Chondrocyte (in vitro differentiated cells): ENCODE measurements at regions not wholly inside any gene's neighbourhood (a gene's known extent, or its start where the extent isn't known, plus 50 kb on each side); places are given as distances from the start of the nearest gene placed in this dataset.
A peak's percentile ranks its signal among the peaks of the same experiment; 100 is the strongest.
"Not testable (repeated sequence)": the region's sequence is repeated elsewhere in the genome, so short reads cannot be mapped to it uniquely, and the experiment has no call there.

Experiments used
- DNase-seq: peaks from one replicate; pipeline ENCODE4 v3.0.0; 2021; ENCODE audit warnings: mixed read lengths, low spot score
- H3K27ac Mint-ChIP-seq: one replicate; pipeline ENCODE4 v1.8.0; 2021; ENCODE audit warnings: mild to moderate bottlenecking, moderate library complexity, mixed read lengths; ENCODE audit not compliant: unreplicated experiment
- H3K27me3 Mint-ChIP-seq: 2 replicates; pipeline ENCODE4 v1.8.0; 2021; ENCODE audit warnings: low read depth, mixed read lengths
- H3K36me3 Mint-ChIP-seq: 2 replicates; pipeline ENCODE4 v1.8.0; 2021; ENCODE audit warnings: low read depth, mixed read lengths
- H3K4me1 Mint-ChIP-seq: 2 replicates; pipeline ENCODE4 v1.8.0; 2021; ENCODE audit warnings: low read depth, mild to moderate bottlenecking, mixed read lengths
- H3K4me3 Mint-ChIP-seq: one replicate; pipeline ENCODE4 v1.8.0; 2021; ENCODE audit warnings: mild to moderate bottlenecking, moderate library complexity, mixed read lengths; ENCODE audit not compliant: unreplicated experiment
- H3K9me3 Mint-ChIP-seq: 2 replicates; pipeline ENCODE4 v1.8.0; 2021; ENCODE audit warnings: low read depth, mixed read lengths
- TF ChIP-seq, protein P1 (sequence below): fragments of 200-600 bp; sonication (generic); IDR thresholded peaks from 2 replicates; pipeline ENCODE4 v1.5.0; 2021; ENCODE audit warnings: antibody characterized with exemption, mild to moderate bottlenecking, moderate library complexity

GRCh38 chr6:139732451-139732850 is 358.0 kb upstream of the CITED2 start:
- no peaks in the 10 kb centered on the region for H3K27me3 Mint-ChIP-seq
- H3K27ac Mint-ChIP-seq: no peak overlapping the region
- TF ChIP-seq, protein P1, sequence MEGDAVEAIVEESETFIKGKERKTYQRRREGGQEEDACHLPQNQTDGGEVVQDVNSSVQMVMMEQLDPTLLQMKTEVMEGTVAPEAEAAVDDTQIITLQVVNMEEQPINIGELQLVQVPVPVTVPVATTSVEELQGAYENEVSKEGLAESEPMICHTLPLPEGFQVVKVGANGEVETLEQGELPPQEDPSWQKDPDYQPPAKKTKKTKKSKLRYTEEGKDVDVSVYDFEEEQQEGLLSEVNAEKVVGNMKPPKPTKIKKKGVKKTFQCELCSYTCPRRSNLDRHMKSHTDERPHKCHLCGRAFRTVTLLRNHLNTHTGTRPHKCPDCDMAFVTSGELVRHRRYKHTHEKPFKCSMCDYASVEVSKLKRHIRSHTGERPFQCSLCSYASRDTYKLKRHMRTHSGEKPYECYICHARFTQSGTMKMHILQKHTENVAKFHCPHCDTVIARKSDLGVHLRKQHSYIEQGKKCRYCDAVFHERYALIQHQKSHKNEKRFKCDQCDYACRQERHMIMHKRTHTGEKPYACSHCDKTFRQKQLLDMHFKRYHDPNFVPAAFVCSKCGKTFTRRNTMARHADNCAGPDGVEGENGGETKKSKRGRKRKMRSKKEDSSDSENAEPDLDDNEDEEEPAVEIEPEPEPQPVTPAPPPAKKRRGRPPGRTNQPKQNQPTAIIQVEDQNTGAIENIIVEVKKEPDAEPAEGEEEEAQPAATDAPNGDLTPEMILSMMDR: no peak
- H3K4me1 Mint-ChIP-seq: peaks cover 8% of the 10 kb centered on the region
- peaks cover 3% of the 10 kb centered on the region for H3K36me3 Mint-ChIP-seq
- DNase-seq: no peak
- no peaks in the 10 kb centered on the region for H3K9me3 Mint-ChIP-seq
- H3K4me3 Mint-ChIP-seq: no peak overlapping the region

DNA sequence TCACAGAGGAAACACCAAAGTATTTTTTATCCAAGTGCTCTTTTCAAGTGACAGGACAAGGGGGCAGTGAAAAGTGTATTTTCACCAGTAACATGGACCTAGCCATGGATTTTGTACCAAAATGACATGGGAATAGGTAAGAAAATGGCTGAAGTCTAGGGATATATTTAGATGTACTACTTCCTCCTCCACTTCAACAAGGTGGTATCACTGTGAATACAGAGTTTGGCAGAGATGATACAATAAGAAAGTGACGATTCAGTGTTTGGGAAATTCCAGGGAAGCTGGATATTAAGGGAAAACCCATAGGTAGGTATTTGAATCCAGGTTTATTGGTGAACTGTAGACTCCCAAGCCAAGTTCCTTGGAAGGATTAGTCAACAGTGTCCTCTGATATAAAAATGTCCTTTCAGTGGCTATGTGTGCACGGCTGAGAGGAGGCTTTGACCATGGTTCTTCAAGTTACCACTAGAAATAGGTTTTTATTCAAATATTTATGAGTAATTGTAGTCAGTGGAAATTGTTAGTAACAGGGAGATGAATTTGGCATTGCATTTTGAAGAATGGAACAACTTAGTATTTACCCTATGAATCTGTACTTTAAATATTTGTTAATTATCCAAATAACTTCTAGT is 356.0 kb upstream of the CITED2 start:
- Mint-ChIP-seq H3K9me3 (no peaks in the 10 kb centered on the region), H3K27ac (no peak overlapping the region), H3K27me3 (no peaks in the 10 kb centered on the region), H3K4me1 (peaks cover 8% of the 10 kb centered on the region), H3K36me3 (peaks cover 3% of the 10 kb centered on the region), H3K4me3 (no peak overlapping the region)
- TF ChIP-seq, protein P1: no peak
- no peak for DNase-seq

DNA sequence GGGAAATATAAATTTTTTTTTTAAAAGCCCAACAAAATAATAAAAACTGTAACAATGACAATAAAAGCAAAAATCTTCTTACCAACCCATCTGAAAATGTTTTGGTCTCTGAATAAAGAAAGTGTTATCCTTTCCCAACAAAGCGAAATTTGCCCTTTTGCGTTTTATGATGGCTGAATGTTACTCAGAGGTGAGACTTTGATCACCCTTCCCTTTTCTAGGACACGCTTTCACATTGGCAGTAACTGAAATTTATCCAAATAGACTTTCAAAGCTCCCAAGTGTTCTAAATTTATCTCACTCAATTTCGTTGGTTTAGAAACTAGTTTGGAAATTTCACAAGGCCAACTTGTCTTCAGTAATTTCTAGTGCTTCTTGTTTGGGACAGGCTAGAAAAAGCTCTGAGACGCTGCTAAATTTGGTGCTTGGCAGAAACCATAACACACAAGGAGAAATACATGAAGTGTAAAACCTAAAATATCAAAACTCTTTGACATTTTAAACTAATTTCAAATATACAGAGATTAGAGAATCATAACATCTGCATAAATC is 354.5 kb upstream of the CITED2 start:
- Mint-ChIP-seq H3K36me3 (peaks cover 3% of the 10 kb centered on the region), H3K27ac (no peak overlapping the region), H3K9me3 (no peaks in the 10 kb centered on the region), H3K4me1 (peaks cover 8% of the 10 kb centered on the region), H3K4me3 (no peak overlapping the region), H3K27me3 (no peaks in the 10 kb centered on the region)
- TF ChIP-seq, protein P1: no peak
- no peak for DNase-seq

DNA sequence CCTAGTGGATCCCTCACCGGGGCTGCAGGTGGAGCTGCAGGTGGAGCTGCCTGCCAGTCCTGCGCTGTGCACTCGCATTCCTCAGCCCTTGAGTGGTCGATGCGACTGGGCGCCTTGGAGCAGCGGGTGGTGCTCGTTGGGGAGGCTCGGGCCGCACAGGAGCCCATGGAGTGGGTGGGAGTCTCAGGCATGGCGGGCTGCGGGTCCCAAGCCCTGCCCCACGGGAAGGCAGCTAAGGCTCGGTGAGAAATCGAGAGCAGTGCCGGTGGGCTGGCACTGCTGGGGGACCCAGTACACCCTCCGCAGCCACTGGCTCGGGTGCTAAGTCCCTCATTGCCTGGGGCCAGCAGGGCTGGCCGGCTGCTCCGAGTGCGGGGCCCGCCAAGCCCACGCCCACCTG is 351.8 kb upstream of the CITED2 start:
- H3K4me3 Mint-ChIP-seq, H3K27me3 Mint-ChIP-seq: not testable (repeated sequence)

GRCh38 chr6:139722530-139722929 is 348.1 kb upstream of the CITED2 start:
- TF ChIP-seq, protein P1: no peak
- peaks cover 6% of the 10 kb centered on the region for H3K9me3 Mint-ChIP-seq
- H3K36me3 Mint-ChIP-seq: no peaks in the 10 kb centered on the region
- peaks cover 16% of the 10 kb centered on the region for H3K4me1 Mint-ChIP-seq
- H3K4me3 Mint-ChIP-seq: no peak overlapping the region
- no peak overlapping the region for H3K27ac Mint-ChIP-seq
- no peak for DNase-seq
- no peaks in the 10 kb centered on the region for H3K27me3 Mint-ChIP-seq

More for the DNA sequence above, 351.8 kb upstream of the CITED2 start:
- H3K36me3 Mint-ChIP-seq, DNase-seq, H3K9me3 Mint-ChIP-seq, H3K27ac Mint-ChIP-seq: not testable (repeated sequence)
- H3K4me1 Mint-ChIP-seq: peaks cover 11% of the 10 kb centered on the region

- TF ChIP-seq, protein P1: no peak
- Mint-ChIP-seq H3K27ac (peak overlapping the region; percentile 29), H3K27me3 (no peaks in the 10 kb centered on the region), H3K4me1 (peaks cover 16% of the 10 kb centered on the region), H3K4me3 (no peak overlapping the region), H3K9me3 (peaks cover 6% of the 10 kb centered on the region), H3K36me3 (no peaks in the 10 kb centered on the region)
- no peak for DNase-seq
Observed at GRCh38 chr6:139721954-139722353, 347.5 kb upstream of the CITED2 start.
